ENCODE measurements at regions not wholly inside any gene's neighbourhood (a gene's known extent, or its start where the extent isn't known, plus 50 kb on each side); places are given as distances from the start of the nearest gene placed in this dataset.

DNA sequence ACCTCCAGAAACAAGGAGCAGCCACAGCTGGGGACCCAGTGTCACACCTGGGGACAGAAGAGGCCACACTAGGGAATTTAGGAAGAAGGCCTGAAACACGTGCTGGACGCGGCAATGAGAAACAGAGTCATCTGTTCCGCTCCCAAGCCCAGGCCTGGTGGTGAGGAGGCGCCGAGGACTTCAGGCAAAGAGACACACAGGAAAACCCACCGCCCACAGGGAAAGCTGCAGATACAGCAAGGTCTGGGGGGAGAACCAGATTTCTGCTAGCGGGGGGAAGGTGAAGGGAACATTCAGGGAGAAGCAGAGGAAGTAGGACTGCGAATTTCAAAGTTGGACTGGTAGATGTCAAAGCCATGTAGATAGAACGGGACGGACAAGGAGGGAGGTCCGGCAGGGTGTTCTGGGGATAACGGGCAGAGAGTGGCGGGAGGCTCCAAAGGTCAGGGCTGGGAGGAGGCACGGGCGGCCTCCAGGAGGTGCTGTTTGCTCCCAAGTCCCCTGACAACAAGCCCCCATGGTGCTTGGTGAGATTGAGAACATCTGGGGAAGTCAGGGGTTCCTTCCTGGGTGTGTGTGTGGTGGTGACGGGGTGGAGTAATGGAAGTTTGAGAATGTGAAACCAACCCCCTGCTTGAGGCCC is 351.7 kb upstream of the MYT1L start:
- TF ChIP-seq, protein P1, sequence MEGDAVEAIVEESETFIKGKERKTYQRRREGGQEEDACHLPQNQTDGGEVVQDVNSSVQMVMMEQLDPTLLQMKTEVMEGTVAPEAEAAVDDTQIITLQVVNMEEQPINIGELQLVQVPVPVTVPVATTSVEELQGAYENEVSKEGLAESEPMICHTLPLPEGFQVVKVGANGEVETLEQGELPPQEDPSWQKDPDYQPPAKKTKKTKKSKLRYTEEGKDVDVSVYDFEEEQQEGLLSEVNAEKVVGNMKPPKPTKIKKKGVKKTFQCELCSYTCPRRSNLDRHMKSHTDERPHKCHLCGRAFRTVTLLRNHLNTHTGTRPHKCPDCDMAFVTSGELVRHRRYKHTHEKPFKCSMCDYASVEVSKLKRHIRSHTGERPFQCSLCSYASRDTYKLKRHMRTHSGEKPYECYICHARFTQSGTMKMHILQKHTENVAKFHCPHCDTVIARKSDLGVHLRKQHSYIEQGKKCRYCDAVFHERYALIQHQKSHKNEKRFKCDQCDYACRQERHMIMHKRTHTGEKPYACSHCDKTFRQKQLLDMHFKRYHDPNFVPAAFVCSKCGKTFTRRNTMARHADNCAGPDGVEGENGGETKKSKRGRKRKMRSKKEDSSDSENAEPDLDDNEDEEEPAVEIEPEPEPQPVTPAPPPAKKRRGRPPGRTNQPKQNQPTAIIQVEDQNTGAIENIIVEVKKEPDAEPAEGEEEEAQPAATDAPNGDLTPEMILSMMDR (IDR thresholded peaks at IDR 0.05), result no peak
- no peak for TF ChIP-seq POLR2A (IDR thresholded peaks at IDR 0.05)

All from thyroid gland (tissue), 4 donors.